GM21619 (cell line): ENCODE measurements at regions not wholly inside any gene's neighbourhood (a gene's known extent, or its start where the extent isn't known, plus 50 kb on each side); places are given as distances from the start of the nearest gene placed in this dataset.
"Not testable (repeated sequence)": the region's sequence is repeated elsewhere in the genome, so short reads cannot be mapped to it uniquely, and the experiment has no call there.

Experiments
- ATAC-seq: cut with Tn5 transposase; IDR thresholded peaks from one replicate; pipeline ENCODE4 v1.9.1; 2021; ENCODE audit not compliant: unreplicated experiment

- ATAC-seq = no peak
Observed at GRCh38 chr2:196515608-196516007, 123.9 kb upstream of the CCDC150 start.

GRCh38 chr2:196516564-196516963, 123.0 kb upstream of the CCDC150 start:
- no peak for ATAC-seq

- no peak for ATAC-seq
Observed at GRCh38 chr2:196520605-196521004, 118.9 kb upstream of the CCDC150 start.

GRCh38 chr2:196526981-196527725, 112.4 kb upstream of the CCDC150 start:
- not testable (repeated sequence) for ATAC-seq

GRCh38 chr2:196528486-196529223, 110.9 kb upstream of the CCDC150 start:
- ATAC-seq = no peak

GRCh38 chr2:196530910-196531309, 108.6 kb upstream of the CCDC150 start:
- ATAC-seq = peak; percentile 46

- no peak for ATAC-seq
Observed at GRCh38 chr2:196533772-196534397, 105.6 kb upstream of the CCDC150 start.

- ATAC-seq = no peak
Observed at GRCh38 chr2:196534495-196534894, 105.0 kb upstream of the CCDC150 start.

GRCh38 chr2:196535061-196535460, 104.5 kb upstream of the CCDC150 start:
- no peak for ATAC-seq

GRCh38 chr2:196535742-196536141, 103.8 kb upstream of the CCDC150 start:
- ATAC-seq = no peak

- ATAC-seq = no peak
Observed at GRCh38 chr2:196537311-196537710, 102.2 kb upstream of the CCDC150 start.

GRCh38 chr2:196538189-196538588, 101.3 kb upstream of the CCDC150 start:
- no peak for ATAC-seq

- no peak for ATAC-seq
Observed at GRCh38 chr2:196538646-196539045, 100.9 kb upstream of the CCDC150 start.

- no peak for ATAC-seq
Observed at GRCh38 chr2:196544906-196545433, 94.5 kb upstream of the CCDC150 start.

- peak; percentile 68 for ATAC-seq
Observed at GRCh38 chr2:196546151-196546919, 93.2 kb upstream of the CCDC150 start.

GRCh38 chr2:196549052-196549451, 90.5 kb upstream of the CCDC150 start:
- no peak for ATAC-seq

GRCh38 chr2:196551014-196551413, 88.5 kb upstream of the CCDC150 start:
- no peak for ATAC-seq

GRCh38 chr2:196555161-196555560, 84.4 kb upstream of the CCDC150 start:
- no peak for ATAC-seq

GRCh38 chr2:196555726-196556125, 83.8 kb upstream of the CCDC150 start:
- ATAC-seq = no peak

GRCh38 chr2:196558497-196558896, 81.0 kb upstream of the CCDC150 start:
- no peak for ATAC-seq

GRCh38 chr2:196563876-196564275, 75.6 kb upstream of the CCDC150 start:
- ATAC-seq = no peak
